BJ (cell line): ENCODE measurements at regions not wholly inside any gene's neighbourhood (a gene's known extent, or its start where the extent isn't known, plus 50 kb on each side); places are given as distances from the start of the nearest gene placed in this dataset.

Experiments
- CTCF ChIA-PET: fragments of 350-600 bp; formaldehyde crosslinking; extraction: SDS; loops from one replicate; lab custom pipeline; 2021; ENCODE audit warnings: antibody characterized with exemption, inconsistent platforms; lab: Yijun Ruan, JAX
- POLR2A ChIA-PET: fragments of 300-600 bp; sonication (Branson Sonifier 250); formaldehyde crosslinking; extraction: SDS; loops from one replicate; lab custom pipeline; 2021; ENCODE audit warnings: antibody characterized with exemption; lab: Charles Lee
- DNase-seq: peaks from one replicate; pipeline ENCODE4 v3.0.0-alpha.2; 2011; ENCODE audit warnings: low read depth
- H3K27me3 ChIP-seq: 2 replicates; pipeline ENCODE4 v1.6.0; 2011; ENCODE audit warnings: low read length; ENCODE audit not compliant: control insufficient read depth, insufficient read depth
- H3K36me3 ChIP-seq: 2 replicates; pipeline ENCODE4 v1.5.1; 2011; ENCODE audit warnings: low read length; ENCODE audit not compliant: control insufficient read depth, insufficient read depth
- H3K4me3 ChIP-seq: 2 replicates; pipeline ENCODE4 v1.5.1; 2011; ENCODE audit warnings: low read depth, mild to moderate bottlenecking, control low read depth, low read length
- CTCF ChIP-seq: IDR thresholded peaks from 2 replicates; pipeline ENCODE4 v1.5.1; 2011; ENCODE audit warnings: low read depth, mild to moderate bottlenecking, control low read depth, inconsistent platforms, low read length, moderate library complexity; ENCODE audit not compliant: insufficient read depth

DNA sequence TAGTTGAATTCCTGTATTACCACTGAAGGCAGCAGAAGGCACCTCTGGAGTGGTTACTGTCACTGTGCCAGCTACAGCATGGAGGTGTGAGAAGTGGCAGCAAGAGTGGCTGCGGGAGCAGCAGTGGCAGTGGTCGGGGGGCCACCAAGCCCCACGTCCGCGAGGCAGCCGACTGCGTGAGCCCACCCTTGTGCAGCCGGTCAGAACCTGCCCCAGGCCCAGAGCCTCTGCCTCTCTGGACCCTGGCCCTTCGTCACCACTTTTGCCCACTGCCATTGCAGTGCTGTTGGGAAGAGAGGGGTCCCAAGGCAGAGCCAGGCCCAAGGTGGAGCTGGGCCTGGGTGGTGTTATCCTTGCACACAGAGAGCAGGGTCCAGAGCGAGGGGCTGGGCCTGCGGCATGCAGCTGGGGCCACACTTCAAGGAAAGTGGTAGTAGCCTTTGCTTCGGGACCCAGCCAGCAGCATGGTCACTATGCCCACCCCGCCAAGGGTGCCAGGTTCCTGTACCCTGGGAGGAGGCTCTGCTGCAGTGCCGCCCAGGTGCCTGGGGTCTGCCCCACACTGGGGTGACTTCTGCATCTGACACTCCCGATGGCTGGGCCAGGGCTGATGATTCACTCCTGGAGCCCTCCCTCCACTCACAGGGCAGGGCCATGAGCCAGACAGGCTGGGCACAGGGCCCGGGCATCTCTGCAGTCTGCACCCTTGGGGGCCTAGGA lies 450.1 kb upstream of the LRATD1 start:
- no peaks in the 10 kb centered on the region for H3K27me3 ChIP-seq
- H3K36me3 ChIP-seq: no peaks in the 10 kb centered on the region
- no peak overlapping the region for H3K4me3 ChIP-seq
- ChIA-PET POLR2A (no interaction called here), CTCF (no interaction called here)
- DNase-seq: no peak
- no peak for TF ChIP-seq CTCF

- ChIA-PET CTCF (no interaction called here), POLR2A (no interaction called here)
- H3K36me3 ChIP-seq: no peaks in the 10 kb centered on the region
- H3K4me3 ChIP-seq: no peak overlapping the region
- H3K27me3 ChIP-seq: no peaks in the 10 kb centered on the region
- TF ChIP-seq CTCF: no peak
- no peak for DNase-seq
Observed at GRCh38 chr2:14185906-14186305, 446.6 kb upstream of the LRATD1 start.

GRCh38 chr2:14188446-14188845 lies 444.1 kb upstream of the LRATD1 start:
- no peaks in the 10 kb centered on the region for H3K36me3 ChIP-seq
- no peak overlapping the region for H3K4me3 ChIP-seq
- CTCF ChIA-PET: no interaction called here
- TF ChIP-seq CTCF: no peak
- DNase-seq: no peak
- POLR2A ChIA-PET: no interaction called here
- no peaks in the 10 kb centered on the region for H3K27me3 ChIP-seq

GRCh38 chr2:14189929-14190328 lies 442.6 kb upstream of the LRATD1 start:
- CTCF ChIA-PET: interaction anchor here (0.6 to 0.7 kb wide), 2 partner anchors 15 to 476 kb away, joined by 3 to 4 read pairs; no protein-coding TSS in a partner anchor
- Histone ChIP-seq H3K36me3 (no peaks in the 10 kb centered on the region), H3K27me3 (no peaks in the 10 kb centered on the region), H3K4me3 (no peak overlapping the region)
- TF ChIP-seq CTCF: no peak
- DNase-seq: no peak
- POLR2A ChIA-PET: no interaction called here

DNA sequence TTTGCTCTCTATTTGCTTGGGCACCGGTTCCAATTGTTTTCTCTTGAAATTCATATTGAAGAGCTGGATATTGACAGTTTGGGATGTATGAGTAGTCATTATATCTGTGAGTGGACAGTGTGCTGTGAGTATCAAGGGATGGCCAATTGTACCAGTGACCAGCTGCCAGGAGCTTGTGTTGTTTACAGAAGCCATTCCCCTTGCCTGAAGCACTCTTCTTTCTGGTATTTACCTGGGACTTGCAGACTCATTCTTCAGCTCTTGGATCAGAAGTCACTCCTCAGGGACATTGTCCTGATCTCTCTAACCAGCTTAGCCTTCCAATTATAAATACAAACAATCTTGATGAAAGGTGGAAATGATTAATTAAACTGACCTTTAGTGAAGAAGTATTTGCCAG lies 438.3 kb upstream of the LRATD1 start:
- no peak overlapping the region for H3K4me3 ChIP-seq
- DNase-seq: no peak
- no peak for TF ChIP-seq CTCF
- CTCF ChIA-PET: no interaction called here
- H3K36me3 ChIP-seq: no peaks in the 10 kb centered on the region
- H3K27me3 ChIP-seq: no peaks in the 10 kb centered on the region
- POLR2A ChIA-PET: no interaction called here
